GM21737 (cell line): ENCODE measurements at regions not wholly inside any gene's neighbourhood (a gene's known extent, or its start where the extent isn't known, plus 50 kb on each side); places are given as distances from the start of the nearest gene placed in this dataset.
"Not testable (repeated sequence)": the region's sequence is repeated elsewhere in the genome, so short reads cannot be mapped to it uniquely, and the experiment has no call there.

ENCODE experiments used
- ATAC-seq: cut with Tn5 transposase; IDR thresholded peaks from one replicate; pipeline ENCODE4 v1.9.1; 2021; ENCODE audit warnings: mild to moderate bottlenecking, moderate library complexity; ENCODE audit not compliant: unreplicated experiment

- ATAC-seq = no peak
Observed at GRCh38 chr12:75630091-75630490, 118.7 kb upstream of the KRR1 start.

DNA sequence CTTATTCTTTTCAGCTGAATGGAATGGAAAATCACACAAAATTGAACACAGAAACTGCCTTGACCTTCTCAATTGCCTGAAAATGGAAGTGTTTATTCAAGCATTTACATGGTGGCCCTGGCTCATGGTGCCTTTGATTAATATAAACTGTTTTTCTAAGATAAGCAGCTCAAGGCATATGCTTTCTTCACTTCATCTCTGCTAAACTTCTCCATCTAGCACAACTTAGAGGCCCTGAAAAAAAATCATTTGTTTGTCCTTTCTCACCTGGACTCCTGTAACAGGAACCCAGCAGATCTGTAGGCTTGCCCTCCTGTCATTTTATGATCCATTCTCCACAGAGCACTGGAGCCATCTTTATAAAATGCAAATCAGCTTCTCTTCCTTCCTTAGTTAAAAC lies 117.5 kb upstream of the KRR1 start:
- ATAC-seq = no peak

- ATAC-seq = no peak
Observed at GRCh38 chr12:75628511-75628910, 117.1 kb upstream of the KRR1 start.

GRCh38 chr12:75623631-75624154 lies 112.3 kb upstream of the KRR1 start:
- ATAC-seq = no peak

GRCh38 chr12:75622492-75622891 lies 111.1 kb upstream of the KRR1 start:
- ATAC-seq = no peak

DNA sequence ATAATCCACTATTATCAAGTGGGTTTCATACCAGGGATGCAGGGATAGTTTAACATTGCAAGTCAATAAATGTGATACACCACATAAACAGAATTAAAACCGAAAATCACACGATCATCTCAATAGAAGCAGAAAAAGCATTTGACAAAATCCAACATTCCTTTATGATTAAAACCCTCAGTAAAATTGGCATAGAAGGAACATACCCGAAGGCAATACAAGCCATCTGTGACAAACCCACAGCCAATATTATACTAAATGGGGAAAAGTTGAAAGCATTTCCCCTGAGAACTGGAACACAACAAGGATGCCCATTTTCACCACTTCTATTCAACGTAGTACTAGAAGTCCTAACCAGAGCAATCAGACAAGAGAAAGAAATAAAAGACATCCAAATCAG lies 103.0 kb upstream of the KRR1 start:
- ATAC-seq = not testable (repeated sequence)

GRCh38 chr12:75613981-75614380 lies 102.6 kb upstream of the KRR1 start:
- ATAC-seq = no peak

DNA sequence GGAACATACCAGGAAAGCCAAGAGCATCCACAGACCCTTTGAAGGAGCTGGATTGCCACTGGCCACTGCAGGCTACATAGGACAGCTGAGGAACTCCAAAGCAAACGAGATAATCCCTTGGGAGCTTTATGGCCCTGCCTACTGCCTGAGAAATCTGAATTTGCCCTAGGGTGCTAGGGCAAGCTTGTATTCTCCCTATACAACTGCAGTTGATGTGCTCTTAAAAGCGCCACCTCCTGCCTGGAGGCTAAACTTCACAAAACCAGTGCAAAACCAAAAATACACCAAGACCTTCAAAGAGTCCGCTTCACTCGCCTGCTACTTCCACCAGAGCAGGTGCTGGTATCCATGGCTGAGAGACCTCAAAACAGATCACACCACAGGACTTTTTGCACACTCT lies 99.6 kb upstream of the KRR1 start:
- no peak for ATAC-seq

DNA sequence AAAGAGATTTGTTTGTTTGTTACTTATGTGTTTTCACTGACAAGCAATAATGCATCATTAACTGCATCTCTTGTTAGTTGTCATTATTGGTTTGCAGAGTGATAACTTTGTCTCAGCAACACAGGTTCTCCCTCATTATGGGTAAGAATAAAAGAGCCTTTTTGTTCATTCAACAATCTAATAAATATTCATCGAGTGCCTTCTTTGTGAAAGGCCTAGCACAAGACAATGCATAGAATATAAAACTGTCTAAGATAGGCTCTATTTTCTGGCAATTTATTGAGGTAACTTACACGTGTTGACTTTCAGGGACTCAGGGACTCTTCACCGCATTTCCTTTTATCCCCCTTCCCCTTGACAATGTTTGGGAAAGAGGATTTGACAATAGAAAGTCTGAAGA lies 95.5 kb upstream of the KRR1 start:
- no peak for ATAC-seq

DNA sequence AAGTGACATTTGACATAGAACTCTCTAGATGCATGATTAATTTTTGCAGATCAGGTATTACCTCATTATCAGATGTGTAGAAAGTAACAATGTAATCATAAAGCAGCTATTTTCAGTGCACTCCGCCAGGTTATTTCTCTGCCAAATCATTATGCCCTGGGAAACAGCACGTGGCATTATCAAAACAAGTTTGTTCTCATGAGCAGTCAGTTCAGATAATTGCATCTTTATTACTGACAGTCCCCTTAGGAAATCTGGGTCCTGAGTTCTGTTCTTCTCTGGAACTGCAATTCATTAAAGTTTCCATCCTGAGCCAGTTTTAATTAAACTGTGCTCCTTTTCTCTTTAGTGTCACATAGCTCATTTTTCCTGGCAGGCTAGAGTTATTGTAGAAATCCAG lies 94.7 kb upstream of the KRR1 start:
- no peak for ATAC-seq

DNA sequence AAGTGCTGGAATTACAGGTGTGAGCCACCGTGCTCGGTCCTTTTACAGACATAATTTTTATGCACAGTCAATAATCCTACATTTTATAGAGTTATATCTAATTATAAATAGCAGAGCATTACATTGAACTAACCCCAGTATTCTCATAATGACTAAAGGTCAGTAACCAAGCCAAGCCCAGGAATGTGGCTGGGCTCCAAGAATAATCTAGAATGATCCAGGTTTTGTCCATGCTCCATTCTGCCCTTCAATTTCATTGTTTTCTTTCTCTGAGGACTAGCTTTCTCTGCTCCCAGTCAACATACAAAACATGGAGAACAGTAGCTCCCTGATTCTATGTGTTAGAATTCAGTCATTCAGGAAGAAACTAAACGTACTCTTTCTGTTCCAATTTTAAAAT lies 92.1 kb upstream of the KRR1 start:
- no peak for ATAC-seq

- no peak for ATAC-seq
Observed at GRCh38 chr12:75602106-75602505, 90.7 kb upstream of the KRR1 start.

DNA sequence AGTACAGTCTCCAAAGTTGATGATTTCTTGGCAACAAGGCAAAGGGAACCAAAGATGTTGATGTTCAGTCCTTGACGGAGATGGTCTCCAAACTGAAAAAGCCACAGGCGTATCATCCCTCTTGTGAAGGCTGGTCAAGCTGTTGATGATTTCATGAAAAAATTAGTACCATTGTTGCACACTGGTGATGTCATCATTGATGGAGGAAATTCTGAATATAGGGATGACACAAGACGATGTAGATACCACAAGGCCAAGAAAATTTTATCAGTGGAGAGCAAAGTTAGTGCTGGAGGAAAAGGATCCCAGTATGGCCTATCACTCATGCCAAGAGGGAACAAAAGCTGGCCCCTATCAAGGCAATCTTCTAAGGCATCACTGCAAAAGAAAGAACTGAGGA lies 88.7 kb upstream of the KRR1 start:
- ATAC-seq = no peak

DNA sequence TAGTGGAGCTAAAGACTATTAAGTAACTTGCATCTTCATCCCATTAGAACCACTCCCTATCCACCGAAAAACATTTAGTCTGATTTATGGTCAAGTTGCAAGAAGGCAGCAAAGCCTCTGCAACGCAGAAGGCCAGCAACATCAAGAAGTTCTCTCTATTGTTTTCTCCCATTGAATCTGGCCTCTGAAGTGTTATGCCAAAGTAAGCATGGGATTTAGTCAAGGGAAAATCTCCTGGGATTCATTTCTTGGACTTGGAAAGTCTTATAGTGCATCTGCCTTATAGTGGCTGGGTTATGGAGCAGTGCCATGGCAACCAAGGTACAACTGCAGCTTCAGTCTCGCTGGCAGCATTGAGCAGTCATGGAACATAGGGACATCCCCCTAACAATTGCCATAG lies 87.7 kb upstream of the KRR1 start:
- no peak for ATAC-seq

DNA sequence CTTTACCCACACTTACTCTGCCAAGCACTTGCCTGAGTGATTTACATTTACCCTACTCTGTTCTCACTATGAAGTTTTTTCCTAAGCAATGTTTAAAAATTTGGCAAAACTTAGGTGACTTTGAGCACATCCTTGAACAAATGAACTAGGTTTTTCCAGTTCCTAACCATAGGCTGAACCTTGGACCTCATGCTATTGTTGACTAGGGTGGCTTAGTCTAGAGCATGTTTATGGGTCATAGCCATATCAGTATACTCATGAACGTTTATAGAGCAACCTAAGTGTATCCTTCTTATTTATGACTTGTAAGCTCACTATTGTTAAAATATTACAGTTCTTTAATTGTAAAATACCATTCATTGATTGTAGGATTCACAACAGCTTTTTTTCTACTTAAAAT lies 85.0 kb upstream of the KRR1 start:
- no peak for ATAC-seq

DNA sequence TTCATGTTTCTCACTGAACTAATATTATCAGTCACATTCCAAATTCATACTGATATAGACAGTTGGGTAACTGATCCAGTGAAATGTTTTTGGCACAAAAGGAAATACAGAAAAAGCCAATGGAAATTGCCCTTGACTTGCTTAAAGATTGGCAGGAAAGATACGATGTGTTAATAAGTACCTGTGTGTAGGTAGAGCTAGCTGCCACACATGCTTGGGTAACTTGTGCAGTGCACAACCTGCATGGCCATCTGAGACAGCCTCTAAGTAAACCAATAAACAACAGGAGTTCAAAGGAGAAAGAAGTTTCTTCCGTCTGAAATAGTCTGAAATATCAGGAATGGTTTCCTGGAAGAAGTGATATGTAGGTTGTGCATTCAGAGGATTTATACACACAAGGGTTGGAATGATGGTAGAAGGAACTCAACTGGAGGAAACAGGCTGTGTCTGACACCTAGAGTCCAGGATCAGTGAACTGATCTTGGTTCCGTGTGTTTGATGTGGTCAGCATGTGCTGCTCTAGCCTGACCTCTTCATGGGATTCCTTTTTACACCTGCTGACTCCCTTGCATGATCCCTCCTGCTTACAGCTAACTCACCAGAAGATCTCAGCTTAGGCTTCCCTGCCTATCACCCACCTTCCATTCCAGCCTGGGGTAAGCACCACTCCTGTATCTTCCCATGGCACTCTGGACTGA lies 81.4 kb upstream of the KRR1 start:
- ATAC-seq = no peak

DNA sequence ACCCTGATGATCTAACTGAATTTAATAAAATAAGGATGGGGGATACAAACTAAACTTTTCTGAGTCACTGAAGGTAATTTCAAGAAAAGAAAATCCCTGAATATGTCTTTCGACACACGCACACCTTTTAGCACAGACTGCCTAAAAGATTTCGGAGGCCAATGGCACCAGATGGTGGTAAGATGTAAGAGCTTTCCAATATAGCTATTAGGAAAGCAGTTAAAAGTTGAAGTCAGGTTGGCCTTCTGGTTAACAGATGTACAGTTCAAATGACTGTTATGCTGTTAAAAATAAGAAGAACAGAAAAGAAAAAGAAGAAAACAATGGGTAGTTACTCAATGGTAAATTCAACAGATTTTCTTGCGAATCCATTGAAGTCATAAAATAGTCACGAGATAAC lies 80.7 kb upstream of the KRR1 start:
- no peak for ATAC-seq

DNA sequence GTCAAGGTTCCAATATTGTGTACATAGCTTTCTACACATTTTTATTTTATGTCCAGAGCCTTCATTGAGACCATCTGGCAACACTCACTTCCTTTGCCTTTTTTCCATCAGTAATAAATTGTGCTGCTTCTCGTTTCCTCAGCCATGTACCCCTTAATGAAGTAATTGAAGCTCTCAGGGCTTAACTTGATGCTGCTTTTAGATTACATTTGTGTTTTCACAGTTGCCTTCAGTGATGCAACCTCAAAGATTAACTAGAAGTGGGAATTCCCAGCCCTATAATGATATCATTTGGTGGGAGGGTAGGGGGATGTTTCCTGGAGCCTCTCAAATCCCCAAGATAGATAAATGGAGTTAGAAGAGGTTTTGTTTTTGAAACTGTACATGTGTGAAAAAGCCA lies 80.2 kb upstream of the KRR1 start:
- ATAC-seq = no peak

GRCh38 chr12:75589801-75590200 lies 78.4 kb upstream of the KRR1 start:
- ATAC-seq = no peak

DNA sequence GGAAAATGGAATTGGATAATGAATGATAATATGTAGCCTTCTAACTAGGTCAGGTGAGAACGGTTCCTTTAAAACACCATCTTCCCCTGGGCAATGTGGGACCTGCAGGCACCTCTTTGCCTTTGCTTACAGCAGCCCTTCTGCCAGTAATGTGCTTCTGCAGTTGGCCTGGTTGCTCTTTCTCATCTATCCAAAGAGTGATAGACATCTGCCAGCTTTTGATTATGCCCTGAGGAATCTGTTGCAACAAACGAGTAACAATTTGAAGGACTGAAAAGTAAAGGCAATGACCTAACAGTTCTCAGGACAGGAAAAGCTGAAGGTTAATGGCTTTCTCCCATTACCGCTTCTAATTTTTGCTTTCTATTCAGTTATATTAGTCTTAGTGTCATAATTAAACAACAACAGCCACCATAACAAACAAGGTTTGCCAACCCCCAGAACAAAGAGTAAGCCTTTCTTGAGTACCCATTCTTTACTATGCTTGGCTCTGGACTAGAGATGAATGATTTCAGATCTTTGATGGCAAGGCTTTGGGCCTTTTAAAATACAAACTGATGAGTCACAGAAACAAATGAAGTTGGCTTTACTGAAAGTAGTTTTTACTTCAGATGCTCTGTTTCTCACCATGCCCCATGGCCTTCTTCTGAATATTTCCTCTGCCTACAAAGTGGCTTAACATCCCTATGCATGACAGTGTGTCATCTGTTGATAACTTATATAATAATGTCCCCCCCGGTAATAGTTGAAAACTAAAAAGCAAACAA lies 76.1 kb upstream of the KRR1 start:
- no peak for ATAC-seq

DNA sequence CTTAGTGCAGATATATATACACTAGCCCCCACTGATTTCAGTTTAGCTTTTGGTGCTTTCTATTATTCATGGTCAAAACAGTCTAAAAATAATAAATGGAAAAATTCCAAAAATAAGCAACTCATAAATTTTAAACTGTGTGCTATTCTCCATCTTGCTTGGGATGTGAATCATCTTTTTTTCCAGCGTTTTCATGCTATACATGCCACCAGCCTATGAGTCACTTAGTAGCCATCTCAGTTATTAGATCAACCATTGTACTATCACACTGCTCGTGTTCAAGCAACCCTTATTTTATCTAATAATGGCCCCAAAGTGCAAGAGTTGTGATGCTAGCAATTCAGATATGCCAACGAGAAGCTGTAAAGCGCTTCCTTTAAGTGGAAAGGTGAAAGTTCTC lies 73.9 kb upstream of the KRR1 start:
- ATAC-seq = no peak

GRCh38 chr12:75583355-75583754 lies 71.9 kb upstream of the KRR1 start:
- ATAC-seq = no peak
